Liver (tissue), 3 donors: ENCODE measurements at regions not wholly inside any gene's neighbourhood (a gene's known extent, or its start where the extent isn't known, plus 50 kb on each side); places are given as distances from the start of the nearest gene placed in this dataset.

ENCODE experiments used
- JUND ChIP-seq, 2 donors: IDR thresholded peaks; 2 replicates each; pipeline ENCODE4 v1.6.1; 2016; ENCODE audit warnings: antibody characterized with exemption in 2 of 2
- SP1 ChIP-seq: IDR thresholded peaks from 2 replicates; pipeline ENCODE4 v1.6.1; 2018; ENCODE audit warnings: antibody characterized with exemption, mild to moderate bottlenecking
- TAF1 ChIP-seq: conservative IDR thresholded peaks from 2 replicates; pipeline ENCODE4 v1.6.1; 2016; ENCODE audit warnings: antibody characterized with exemption, mild to moderate bottlenecking
- ZBTB33 ChIP-seq: IDR thresholded peaks from 2 replicates; pipeline ENCODE4 v1.6.1; 2016; ENCODE audit warnings: antibody characterized with exemption
- TF ChIP-seq, protein P1 (sequence below): fragments of 150-350 bp; IDR thresholded peaks from 2 replicates; pipeline ENCODE4 v1.5.1; 2017; ENCODE audit warnings: improper control_type of control experiment, low read depth, low read length; ENCODE audit not compliant: missing input control
- TF ChIP-seq, protein P2 (sequence below): IDR thresholded peaks from 2 replicates; pipeline ENCODE4 v1.6.1; 2016; ENCODE audit warnings: antibody characterized with exemption, mild to moderate bottlenecking
- TF ChIP-seq, protein P3 (sequence below): IDR thresholded peaks from 2 replicates; pipeline ENCODE4 v1.6.1; 2016; ENCODE audit warnings: antibody characterized with exemption
- donor health status: healthy.
- donor health status: healthy.

- TF ChIP-seq, protein P1, sequence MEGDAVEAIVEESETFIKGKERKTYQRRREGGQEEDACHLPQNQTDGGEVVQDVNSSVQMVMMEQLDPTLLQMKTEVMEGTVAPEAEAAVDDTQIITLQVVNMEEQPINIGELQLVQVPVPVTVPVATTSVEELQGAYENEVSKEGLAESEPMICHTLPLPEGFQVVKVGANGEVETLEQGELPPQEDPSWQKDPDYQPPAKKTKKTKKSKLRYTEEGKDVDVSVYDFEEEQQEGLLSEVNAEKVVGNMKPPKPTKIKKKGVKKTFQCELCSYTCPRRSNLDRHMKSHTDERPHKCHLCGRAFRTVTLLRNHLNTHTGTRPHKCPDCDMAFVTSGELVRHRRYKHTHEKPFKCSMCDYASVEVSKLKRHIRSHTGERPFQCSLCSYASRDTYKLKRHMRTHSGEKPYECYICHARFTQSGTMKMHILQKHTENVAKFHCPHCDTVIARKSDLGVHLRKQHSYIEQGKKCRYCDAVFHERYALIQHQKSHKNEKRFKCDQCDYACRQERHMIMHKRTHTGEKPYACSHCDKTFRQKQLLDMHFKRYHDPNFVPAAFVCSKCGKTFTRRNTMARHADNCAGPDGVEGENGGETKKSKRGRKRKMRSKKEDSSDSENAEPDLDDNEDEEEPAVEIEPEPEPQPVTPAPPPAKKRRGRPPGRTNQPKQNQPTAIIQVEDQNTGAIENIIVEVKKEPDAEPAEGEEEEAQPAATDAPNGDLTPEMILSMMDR = no peak
- TF ChIP-seq, protein P2, sequence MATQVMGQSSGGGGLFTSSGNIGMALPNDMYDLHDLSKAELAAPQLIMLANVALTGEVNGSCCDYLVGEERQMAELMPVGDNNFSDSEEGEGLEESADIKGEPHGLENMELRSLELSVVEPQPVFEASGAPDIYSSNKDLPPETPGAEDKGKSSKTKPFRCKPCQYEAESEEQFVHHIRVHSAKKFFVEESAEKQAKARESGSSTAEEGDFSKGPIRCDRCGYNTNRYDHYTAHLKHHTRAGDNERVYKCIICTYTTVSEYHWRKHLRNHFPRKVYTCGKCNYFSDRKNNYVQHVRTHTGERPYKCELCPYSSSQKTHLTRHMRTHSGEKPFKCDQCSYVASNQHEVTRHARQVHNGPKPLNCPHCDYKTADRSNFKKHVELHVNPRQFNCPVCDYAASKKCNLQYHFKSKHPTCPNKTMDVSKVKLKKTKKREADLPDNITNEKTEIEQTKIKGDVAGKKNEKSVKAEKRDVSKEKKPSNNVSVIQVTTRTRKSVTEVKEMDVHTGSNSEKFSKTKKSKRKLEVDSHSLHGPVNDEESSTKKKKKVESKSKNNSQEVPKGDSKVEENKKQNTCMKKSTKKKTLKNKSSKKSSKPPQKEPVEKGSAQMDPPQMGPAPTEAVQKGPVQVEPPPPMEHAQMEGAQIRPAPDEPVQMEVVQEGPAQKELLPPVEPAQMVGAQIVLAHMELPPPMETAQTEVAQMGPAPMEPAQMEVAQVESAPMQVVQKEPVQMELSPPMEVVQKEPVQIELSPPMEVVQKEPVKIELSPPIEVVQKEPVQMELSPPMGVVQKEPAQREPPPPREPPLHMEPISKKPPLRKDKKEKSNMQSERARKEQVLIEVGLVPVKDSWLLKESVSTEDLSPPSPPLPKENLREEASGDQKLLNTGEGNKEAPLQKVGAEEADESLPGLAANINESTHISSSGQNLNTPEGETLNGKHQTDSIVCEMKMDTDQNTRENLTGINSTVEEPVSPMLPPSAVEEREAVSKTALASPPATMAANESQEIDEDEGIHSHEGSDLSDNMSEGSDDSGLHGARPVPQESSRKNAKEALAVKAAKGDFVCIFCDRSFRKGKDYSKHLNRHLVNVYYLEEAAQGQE = no peak
- TF ChIP-seq, protein P3, sequence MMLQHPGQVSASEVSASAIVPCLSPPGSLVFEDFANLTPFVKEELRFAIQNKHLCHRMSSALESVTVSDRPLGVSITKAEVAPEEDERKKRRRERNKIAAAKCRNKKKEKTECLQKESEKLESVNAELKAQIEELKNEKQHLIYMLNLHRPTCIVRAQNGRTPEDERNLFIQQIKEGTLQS = no peak
- TF ChIP-seq TAF1 (no peak), ZBTB33 (no peak), JUND (IDR thresholded peaks at IDR 0.05) (no peak), SP1 (no peak)
Measured at GRCh38 chr10:64546073-64546472, 1024.9 kb downstream of the REEP3 start.
